ENCODE measurements at regions not wholly inside any gene's neighbourhood (a gene's known extent, or its start where the extent isn't known, plus 50 kb on each side); places are given as distances from the start of the nearest gene placed in this dataset.

DNA sequence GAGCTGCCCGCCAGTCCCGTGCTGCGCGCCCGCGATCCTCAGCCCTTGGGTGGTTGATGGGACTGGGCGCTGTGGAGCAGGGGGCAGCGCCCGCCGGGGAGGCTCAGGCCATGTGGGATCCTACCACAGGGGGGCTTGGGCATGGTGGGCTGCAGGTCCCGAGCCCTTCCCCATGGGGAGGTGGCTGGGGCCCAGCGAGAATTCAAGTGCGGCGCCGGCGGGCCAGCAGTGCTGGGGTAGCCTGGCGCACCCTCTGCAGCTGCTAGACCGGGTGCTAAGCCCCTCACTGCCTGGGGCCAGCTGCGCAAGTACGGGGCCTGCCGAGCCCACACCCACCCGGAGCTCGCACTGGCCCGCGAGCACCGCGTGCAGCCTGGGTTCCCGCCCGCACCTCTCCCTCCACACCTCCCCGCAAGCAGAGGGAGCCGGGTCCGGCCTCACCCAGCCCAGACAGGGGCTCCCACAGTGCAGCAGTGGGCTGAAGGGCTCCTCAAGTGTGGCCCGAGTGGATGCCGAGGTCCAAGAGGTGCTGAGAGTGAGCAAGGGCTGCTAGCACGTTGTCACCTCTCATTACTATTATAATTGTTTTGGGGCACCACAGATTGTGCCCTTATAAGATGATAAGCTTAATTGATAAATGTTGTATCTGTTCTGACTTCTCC lies 333.2 kb downstream of the CASP12 start:
- TF ChIP-seq CTCF (IDR thresholded peaks at IDR 0.05; ENCODE audit: borderline replicate concordance, extremely low read depth, low read length, poor library complexity, severe bottlenecking) = no peak
- TF ChIP-seq EZH2 (IDR thresholded peaks at IDR 0.05; ENCODE audit: borderline replicate concordance, low read depth, low read length, severe bottlenecking) = no peak

Measured in DND-41 (cell line).